ENCODE measurements at regions not wholly inside any gene's neighbourhood (a gene's known extent, or its start where the extent isn't known, plus 50 kb on each side); places are given as distances from the start of the nearest gene placed in this dataset.

DNA sequence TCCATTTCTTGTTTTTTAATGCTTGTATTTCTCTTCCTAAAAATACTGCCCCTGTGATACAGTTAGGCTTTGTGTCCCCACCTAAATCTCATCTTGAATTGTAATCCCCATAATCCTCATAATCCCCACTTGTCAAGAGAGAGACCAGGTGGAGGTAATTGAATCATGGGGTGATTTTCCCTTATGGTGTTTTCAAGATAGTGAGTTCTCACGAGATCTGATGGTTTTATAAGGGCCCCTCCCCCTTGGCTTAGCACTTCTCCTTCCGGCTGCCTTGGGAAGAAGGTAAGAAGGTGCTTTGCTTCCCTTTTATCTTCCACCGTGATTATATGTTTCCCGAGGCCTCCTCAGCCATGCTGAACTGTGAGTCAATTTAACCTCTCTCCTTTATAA is 227.4 kb downstream of the MAN2A1 start:
- no peak for DNase-seq

DNA sequence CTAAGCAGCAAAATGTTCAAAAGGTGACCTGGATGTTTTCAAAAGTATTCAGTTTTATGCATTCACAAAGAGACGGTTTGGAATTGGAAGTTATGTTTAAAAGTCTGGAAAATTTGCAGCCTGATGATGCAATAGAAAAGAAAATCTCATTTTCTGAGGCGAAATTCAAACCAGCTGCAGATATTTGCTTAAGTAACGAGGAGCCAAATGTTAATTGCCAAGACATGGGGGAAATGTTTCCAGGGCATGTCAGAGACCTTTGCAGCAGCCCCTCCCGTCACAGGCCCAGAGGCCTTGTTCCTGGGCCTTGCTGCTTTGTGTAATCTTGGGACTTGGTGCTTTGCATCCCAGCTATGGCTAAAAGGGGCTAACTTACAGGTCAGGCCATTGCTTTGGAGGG is 228.2 kb downstream of the MAN2A1 start:
- no peak for DNase-seq

DNA sequence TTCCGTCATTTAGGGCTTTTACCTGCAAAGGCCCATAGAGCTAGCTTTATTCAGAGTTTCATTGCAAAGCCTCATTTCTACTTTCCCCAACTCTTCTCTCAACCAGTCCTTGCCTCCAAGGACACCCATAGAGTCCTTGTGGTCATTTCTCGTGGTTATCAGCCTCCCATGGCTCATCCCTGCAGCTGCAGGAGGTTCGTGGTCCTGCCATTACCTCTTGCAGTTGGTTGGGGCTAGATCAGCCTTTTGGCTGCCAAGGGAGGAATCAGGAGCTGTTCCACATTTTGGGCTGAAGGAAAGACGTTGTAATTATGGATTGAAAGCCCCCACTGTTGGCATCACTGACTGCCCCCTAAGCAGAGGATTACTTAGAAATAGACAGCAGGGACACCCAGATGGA is 231.0 kb downstream of the MAN2A1 start:
- DNase-seq: no peak

DNA sequence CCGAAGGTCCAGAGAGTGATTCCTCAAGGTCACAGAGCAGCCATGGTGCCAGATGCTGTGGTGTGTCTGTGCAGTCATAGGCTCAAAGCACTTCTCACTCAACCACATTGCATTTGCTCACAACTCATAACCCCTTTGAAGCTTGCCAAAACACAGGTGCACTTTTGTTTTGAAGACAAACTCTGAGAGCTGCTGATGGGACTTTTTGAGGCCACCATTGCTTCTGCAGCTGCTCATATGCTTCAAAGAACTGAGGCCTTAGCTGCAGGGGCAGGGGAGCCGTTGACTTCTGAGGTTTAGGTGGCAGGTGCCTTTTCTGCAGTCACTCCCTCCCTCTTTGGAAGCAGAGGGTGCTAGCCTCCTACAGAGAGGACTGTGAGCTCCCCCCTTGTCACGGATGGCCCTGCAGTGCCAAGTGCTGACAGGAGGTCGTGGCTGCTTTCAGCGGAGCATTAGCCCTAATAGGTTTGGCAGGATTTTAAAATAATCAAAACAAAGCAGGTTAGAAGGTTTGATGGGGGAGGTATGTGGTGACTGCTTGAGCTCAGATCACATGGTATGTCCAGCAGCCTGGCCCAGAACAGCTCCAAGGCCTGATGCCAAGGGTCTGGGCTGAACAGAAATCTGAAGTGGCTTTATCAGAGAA is 232.1 kb downstream of the MAN2A1 start:
- peak in 4 of 5 experiments; percentile 2 to 62 (median 29) for DNase-seq

DNA sequence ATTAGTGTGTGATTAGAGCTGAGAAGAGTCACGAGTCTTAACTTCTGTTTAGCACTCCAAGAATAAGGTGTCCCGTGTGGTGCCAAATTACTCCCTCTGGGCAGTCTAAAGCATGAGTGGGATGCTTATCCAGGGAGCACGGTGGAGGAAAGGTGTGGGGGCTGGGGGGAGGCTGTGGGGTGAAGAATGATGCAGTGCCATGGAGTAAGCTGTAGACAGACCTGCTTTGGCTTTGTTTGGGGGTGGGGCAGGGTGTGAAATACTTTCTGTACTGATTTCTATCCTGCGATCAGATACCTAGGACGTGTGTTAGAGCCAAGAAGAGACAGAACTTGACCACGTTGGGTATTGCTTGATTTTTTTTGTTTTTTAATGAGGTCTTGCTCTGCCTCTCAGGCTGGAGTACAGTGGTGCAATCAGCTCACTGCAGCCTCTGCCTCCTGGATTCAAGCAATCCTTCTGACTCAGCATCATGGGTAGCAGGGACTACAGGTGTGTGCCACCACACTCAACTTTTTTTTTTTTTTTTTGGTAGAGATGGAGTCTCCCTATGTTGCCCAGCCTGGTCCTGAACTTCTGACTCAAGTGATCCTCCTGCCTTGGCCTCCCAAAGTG is 232.8 kb downstream of the MAN2A1 start:
- DNase-seq: peak in 1 of 5 experiments; percentile 19

DNA sequence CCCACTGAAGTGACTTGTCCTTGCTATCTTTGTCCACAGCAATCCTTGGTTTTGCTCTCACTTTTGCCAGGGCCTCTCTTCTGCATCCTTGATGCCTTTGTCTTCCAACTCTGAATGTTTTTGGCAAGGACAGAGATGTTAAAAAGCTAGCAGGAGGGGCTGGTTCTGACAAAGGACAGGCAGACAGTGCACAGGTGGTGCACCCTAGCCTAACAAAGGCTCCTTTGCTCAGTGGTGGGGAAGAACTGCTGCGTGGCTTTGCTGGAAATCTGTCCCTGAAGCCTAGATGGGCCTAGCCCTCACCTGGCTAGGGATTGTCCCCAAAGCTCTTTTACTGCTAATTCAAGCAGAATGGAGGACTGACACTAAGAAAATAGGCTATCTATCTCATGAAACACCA is 233.5 kb downstream of the MAN2A1 start:
- DNase-seq: no peak

DNA sequence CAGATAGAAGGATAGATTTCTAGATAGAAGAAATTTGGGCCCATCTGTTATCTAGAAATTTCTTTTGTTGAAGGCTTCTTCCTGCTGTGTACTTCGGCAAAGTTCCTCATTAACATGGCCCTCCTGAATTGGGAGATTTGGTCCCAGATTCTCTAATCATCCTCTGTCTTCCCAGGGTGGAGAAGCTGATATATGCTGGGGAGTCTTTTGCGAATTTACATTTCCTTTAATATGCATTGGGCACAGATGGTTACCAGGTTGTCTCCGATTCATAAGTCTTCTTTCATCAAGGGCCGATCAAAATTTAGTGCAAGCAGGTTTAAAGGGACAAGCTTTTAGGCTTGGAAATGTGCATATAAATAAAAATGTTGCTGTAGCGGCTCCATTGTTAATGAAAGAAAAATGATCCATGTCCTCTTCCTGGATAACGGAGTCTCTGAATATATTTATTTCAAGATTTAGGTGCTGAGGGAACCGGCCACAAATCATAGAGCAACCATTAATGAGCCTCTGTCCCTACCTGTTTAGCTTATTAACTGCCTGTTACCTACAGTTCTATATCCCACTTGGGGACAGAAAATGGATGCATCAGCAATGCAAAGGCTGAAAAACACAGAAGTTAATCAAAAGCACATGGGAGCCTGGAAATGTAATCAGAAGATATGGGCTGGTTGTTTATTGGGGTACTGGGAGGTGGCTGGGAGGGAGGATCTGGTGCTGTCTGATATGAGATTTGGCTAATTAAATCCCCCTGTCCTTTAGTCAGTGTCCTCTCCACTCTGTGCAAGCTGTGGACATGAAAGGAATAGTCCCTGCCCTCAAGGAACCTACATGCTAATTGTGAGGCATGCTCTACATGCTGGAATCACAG is 234.7 kb downstream of the MAN2A1 start:
- DNase-seq: no peak

DNA sequence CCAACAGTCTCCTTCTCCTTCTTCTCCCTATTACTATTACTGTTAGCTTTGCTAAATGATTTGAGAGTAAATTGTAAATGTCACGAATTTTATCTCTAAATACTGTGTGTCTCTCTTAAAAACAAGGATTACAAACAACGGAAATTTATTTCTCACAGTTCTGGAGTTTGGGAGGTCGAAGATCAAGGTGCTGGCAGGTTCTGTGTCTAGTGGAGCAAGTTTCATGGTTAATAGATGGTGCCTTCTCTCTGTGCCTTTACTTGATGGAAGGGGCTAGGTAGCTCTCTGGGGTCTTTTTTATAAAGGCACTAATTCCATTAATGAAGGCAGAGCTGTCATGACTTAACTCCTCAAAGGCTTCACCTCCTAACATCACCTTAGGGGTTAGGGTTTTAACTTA is 237.9 kb downstream of the MAN2A1 start:
- DNase-seq: no peak

DNA sequence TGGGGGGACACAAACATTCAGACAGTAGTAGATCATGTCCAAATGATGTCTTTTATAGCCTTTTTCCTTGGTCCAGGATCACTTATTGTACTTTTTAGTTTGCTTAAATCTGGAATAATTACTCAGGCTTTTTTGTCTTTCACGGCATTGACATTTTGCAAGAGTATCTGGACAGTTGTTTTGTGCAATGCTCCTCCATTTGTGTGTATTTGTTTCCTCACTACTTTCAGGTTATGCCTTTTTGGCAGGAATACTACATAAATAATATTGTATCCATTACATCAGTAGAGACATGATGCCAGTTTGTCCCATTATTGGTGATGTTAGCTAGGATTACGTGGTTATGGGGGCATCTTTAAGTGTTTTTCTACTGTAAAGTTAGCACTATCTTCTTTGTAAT is 238.3 kb downstream of the MAN2A1 start:
- DNase-seq: no peak

DNA sequence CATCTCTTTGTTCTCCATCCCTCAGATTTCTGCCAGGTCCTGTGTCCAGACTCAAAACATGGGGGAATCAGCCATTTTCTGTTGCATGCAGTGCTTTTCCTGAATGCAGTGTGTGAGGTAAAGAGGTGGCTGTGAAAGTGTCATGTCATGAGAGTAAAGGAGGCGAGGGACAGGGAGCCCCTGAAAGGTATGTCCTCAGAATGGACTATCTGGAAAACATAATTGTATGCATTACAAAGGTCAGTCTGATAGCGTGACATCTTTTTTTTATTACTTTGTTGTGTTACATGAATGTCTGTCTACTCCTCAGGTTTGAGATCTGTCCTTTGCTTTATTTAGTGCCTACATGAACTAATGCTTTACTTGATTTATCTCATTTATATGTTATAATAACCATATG is 239.1 kb downstream of the MAN2A1 start:
- DNase-seq: no peak

DNA sequence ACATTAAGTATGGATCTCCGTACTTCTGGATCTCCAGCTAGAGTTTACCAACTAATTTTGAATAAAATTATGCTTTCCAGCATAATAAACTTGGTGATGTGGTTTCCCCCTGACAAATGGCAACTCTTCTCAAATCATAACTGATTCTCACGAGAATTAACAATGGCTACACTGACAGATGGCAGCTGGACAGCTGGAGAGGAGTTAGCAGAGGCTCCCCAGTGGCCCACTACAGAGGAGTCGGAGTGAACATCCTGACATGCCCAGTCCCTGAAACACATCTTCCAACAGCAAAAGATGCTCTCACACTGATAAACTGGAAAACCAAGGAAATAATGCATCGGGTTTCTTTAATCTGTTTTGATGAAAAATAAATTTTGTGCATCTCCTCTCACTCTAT is 239.6 kb downstream of the MAN2A1 start:
- DNase-seq: no peak

DNA sequence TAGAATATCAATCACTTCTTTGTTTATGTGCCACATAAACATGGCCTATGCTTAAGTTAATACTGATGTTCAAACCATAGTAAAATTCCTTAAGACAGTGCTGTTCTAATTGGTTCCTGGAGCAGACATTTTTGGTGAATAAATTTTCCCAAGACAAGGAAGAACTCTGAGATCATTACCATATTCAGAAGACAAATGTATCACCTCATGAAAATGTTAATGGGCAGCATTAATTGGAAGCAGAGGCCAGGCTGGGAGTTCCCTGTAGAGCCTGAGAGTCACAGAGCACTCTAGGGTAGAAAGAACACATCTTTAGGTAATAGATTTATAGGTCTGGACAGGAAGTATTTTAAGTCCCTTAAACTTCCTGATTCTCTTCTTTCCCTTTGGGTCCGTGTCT is 240.2 kb downstream of the MAN2A1 start:
- no peak for DNase-seq

DNA sequence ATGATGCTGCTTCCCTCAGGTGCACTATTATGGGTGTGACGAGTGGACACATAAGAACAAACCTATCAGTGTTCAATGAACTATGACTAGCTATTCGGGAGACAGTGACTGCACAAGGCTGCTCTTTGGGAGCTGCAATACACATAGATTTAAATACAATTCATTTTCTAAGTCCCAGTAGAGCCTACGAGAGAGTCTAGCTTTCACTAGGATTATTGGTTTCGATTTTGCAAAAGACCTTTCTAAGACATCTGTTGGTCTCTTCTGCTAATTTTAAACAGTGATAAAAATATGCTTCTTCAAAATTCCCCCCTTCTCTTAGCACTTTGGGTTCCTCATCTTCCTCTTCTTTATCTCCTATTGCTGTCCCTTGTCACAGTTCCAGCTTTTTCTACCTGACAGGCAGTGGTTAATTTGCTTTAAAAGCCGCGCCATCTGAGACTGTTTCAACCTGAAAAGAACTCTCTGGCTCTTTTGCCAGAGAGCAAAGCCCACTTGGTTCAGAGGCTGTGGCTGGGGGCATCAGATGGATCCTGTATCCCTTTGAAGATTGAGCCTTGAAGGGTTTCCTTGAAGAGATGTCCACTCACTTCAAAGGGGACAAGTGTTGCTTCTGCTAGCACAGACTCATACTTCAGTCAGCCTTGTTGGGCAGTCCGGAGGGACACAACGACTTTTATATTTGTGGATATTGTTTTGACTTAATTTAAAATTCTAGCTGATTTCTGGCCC is 241.5 kb downstream of the MAN2A1 start:
- no peak for DNase-seq

DNA sequence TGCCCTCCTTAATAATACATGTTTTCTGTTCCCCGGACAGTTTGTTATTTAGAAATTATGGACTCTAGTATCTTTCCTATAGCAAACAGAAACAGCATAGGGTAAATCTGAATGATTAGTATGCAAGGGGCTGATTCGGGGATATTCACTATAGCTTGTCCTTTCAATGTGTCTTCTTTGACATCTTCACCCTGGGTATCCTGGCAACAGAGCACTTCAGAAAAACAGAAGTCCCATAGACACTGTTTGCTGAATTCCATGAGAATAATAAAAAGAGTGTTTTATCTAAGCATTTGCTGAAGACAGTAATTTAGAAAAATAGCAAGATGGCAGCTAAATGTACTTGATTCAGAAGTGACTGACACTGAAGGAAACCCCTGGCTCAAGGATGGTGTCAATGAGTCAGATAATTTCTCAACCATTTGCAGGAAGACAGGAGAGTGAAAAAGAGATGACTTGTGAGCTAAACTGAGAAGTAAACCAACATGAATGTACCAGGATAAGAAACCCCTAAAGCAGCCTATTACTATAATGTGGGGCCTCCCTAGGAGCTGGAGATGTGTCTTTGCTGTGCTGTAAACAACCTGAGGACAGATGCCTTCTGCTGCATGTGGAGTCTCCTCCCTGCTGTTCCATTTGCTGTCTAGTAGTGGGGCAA is 246.2 kb downstream of the MAN2A1 start:
- DNase-seq: no peak

DNA sequence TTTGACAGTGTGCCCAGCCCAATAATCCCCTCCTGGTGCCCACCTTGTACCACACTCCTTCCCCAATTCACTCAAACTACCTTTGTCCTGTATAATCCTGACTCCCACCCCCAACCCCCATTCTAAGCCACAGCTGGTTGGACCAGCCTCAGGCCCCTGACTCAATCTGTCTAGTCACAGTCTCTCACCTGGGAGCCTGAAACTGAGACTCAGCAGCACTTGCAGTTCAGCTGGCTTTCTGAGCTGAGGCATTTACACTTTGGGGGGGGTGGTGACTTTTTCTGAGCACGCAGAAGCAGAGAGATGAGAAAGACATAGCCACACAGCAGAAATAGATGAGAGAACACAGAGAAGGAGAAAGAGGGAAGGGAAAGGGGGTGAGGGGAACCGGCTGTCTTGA is 247.3 kb downstream of the MAN2A1 start:
- DNase-seq: no peak

DNA sequence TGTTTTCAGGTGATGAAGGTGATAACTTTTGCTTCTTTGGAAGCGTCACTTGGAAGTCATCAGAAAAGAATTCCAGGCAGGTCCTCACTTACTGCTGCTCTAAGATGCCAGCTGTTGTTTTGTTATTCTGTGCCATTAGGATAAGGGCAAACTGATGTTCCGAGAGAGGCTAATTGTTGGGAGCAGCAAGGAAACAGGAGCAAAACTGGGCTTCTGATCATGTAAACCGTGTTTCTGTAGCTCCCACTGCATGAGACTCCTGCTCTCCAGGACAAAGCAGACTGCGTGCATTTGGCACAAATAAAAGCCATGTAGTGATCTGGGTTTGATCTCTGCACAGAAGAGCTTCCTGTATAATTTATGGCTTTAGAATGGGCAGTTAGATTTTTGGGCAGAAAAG is 248.2 kb downstream of the MAN2A1 start:
- DNase-seq: no peak

DNA sequence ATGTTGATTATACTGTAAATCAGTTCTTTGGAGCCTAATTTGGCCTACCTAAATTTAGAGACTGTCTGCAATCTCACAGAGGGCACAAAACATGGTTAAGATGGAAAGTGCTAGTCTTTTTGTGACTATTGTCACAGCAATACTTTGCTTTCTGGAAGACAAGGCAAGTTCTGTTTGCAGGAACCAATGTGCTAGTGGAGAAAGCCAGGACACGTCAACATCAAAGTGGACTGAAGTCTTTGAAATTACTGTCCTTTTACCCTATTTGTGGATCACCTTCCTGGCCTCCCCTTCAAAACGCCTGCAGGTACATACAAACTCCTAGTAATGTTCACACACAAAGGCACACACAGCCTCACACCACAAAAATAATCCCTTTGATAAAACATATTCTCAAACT is 248.7 kb downstream of the MAN2A1 start:
- DNase-seq: no peak

DNA sequence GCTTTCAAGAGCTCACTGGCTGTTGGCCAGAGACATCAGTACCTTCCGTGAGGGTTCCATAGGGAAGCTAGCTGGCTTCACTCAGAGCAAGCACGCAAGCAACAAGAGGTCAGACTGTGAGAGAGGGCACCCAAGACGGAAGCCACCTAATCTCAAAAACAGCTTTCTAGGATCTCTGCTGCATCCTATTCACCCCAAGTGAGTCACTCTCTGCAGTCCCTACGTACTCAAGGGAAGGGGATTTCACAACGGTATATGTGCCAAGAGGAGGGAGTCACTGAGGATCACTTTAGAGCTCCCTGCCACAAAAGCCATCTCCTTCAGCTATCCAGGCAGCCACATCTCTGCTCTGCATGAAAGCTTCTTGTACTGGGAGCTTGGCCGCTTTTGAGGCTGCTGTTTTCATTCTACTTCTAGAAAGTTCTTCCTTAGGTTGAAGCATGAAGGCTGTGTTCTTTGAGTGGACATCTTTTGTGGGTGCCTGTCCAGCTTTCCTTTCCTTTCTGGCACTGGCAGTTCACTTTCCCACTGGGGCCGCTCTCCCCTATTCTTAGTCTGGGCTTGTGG is 249.5 kb downstream of the MAN2A1 start:
- no peak for DNase-seq

DNA sequence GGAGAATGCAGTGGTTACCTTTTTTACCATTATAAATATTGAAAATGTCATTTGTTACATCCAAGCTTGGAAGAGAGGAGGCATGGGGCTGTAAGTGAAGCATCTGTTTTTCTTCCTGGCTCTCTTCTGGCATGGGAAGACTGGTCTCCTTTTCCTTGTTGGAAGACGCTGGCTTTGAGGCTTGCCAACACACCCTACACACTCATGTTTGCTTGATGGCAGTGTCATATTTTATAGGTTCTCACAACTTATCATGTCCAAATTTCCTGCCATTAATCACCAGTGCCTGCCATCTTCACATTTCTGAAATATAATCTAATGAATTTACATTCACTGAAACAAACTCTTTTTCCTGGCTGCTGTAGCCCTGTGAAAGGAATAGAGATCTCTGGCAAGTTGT is 252.9 kb downstream of the MAN2A1 start:
- no peak for DNase-seq

DNA sequence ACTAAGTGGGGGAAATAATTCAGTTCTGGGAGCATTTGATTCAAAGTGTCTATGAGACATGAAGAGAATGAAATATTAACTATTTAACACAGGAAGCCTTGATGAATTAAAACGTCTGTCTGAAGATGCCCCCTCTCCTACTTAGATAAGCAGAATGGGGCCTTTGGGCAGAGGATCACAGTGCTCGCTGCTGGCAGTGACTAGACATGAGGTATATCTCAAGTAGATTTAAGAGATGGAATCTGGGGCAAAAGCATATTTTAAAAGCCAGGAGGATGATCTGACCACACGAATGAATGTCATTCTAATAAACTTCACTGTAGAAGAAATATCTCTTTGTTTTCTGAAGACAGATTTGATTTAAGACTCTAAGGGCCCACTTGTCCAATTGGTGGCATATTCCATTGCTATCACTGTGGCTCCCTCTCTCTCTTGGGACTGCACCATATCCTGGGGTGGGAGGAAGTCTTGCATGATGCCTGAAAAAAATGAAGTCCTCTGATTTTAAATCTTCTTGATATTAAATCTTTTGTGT is 254.0 kb downstream of the MAN2A1 start:
- no peak for DNase-seq

DNA sequence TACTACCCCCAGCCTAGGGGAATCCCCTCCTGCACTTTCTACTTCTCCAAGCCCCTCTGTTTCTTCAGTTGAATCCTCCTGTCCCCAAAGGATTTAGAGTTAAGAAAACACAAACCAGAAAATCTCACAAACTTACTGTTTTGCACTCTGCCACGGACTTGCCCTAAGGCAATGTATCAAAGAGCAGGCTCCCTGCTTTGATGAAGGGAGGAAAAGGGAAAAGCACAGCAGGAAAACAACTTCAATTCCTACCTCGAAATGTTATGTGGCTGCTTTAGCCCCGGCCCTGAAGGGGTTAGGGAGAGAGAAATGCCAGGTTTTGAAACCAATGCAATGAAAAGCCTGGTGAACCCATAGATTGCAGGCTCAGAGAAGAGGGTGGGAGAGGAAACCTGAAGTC is 254.7 kb downstream of the MAN2A1 start:
- DNase-seq: no peak

DNA sequence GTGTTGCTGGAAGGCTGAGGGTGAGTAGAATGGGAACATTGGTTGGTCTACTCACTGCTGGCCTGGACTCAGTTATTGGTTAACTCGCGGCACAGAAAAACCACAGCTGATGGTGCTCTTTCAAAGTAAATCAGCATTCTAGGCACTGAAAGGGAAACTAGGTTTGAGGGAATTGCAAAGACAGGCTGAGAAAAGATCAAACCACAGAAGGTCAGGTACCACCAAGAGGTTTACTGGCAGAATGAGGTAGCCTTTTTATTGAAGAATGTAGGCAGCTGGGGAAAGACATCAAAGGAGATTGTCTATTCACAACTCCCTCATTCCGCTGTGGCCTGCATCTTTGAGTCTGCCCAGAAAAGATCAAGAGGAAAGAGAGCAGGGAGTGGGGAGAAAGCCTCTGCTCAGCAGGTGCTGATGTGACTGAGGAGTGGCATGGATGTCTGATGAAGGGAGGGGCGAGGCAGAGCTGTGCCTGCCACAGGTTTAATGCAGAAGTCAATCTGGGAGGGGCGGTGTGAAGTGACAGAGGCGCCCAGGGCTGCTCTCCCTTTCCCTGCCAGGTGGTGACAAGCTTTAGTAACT is 255.5 kb downstream of the MAN2A1 start:
- DNase-seq: no peak

All from T-helper 2 cell (primary cell).